K562 (cell line): ENCODE measurements at regions not wholly inside any gene's neighbourhood (a gene's known extent, or its start where the extent isn't known, plus 50 kb on each side); places are given as distances from the start of the nearest gene placed in this dataset.
A peak's percentile ranks its signal among the peaks of the same experiment; 100 is the strongest.

Experiments
- ATAC-seq: fragments of 200-7000 bp; cut with Tn5 transposase; 3 replicates; pipeline ENCODE4 v1.9.1; 2020; ENCODE audit warnings: moderate library complexity
- BruUV-seq: library from RNA; stranded (reverse); fragments of 400-500 nt; replicated peaks from 2 replicates; lab custom pipeline; 2021; lab: Mats Ljungman, UMichigan
- CTCF ChIA-PET: fragments of 300-600 bp; formaldehyde crosslinking; extraction: SDS; loops from one replicate; lab custom pipeline; 2021; ENCODE audit warnings: low intra/inter-chr PET ratio; lab: Yijun Ruan, JAX
- POLR2A ChIA-PET: fragments of 300-600, 350-650 bp; sonication (Branson Sonifier 250); formaldehyde crosslinking; extraction: SDS; loops from one replicate; lab custom pipeline; 2021; ENCODE audit warnings: antibody characterized with exemption, inconsistent platforms; lab: Yijun Ruan, JAX
- DNase-seq, 4 experiments: peaks; one replicate each; pipeline versions ENCODE4 v3.0.0 to v3.0.0-alpha.2; 2011 to 2018; ENCODE audit warnings: low spot score in 3 of 4, mixed read lengths in 3 of 4; ENCODE audit errors: extremely low read depth in 1 of 4
- FAIRE-seq: peaks from 2 replicates; lab custom pipeline; 2011; peaks lifted over from hg19 to GRCh38; lab: Jason Lieb, UNC
- H2AFZ ChIP-seq: 2 replicates; pipeline ENCODE4 v1.6.0; 2011; ENCODE audit warnings: low read depth, low read length, control low read depth, inconsistent platforms
- H3K27ac ChIP-seq: fragments of 200-600 bp; 3 replicates; pipeline ENCODE4 v1.8.0; 2011; ENCODE audit warnings: low read depth, mild to moderate bottlenecking, control low read depth, inconsistent platforms, low read length, moderate library complexity, mixed read lengths; ENCODE audit errors: extremely low read depth
- H3K27me3 ChIP-seq, 2 experiments: fragments of 300-600 bp in 1 of 2; 2 replicates in 1 of 2; 3 replicates in 1 of 2; pipeline versions ENCODE4 v1.6.0 to v1.8.0; 2011; ENCODE audit warnings: inconsistent platforms in 2 of 2, low read length in 2 of 2, mild to moderate bottlenecking in 1 of 2, mixed read lengths in 1 of 2, moderate library complexity in 1 of 2; ENCODE audit not compliant: control insufficient read depth in 2 of 2, insufficient read depth in 2 of 2
- H3K36me3 ChIP-seq: fragments of 300-600 bp; 3 replicates; pipeline ENCODE4 v1.8.0; 2011; ENCODE audit warnings: mild to moderate bottlenecking, low read length, inconsistent platforms; ENCODE audit not compliant: control insufficient read depth, insufficient read depth
- H3K4me1 ChIP-seq, 2 experiments: fragments of 200-600 bp in 1 of 2; replicated peaks in 1 of 2; 2 replicates in 1 of 2; 3 replicates in 1 of 2; pipeline versions ENCODE4 v1.5.1 to v1.8.0; 2011; ENCODE audit warnings: inconsistent platforms in 2 of 2, low read length in 2 of 2, mild to moderate bottlenecking in 1 of 2, mixed read lengths in 1 of 2, moderate library complexity in 1 of 2; ENCODE audit not compliant: control insufficient read depth in 2 of 2, insufficient read depth in 2 of 2
- H3K4me2 ChIP-seq: 2 replicates; pipeline ENCODE4 v1.6.1; 2011; ENCODE audit warnings: low read length, control low read depth, inconsistent platforms, mixed read lengths; ENCODE audit not compliant: insufficient read depth
- H3K4me3 ChIP-seq: fragments of 200-600 bp; sonication (generic), shearing (Covaris generic); 2 replicates; pipeline ENCODE4 v1.5.1; 2016; ENCODE audit warnings: control low read depth, inconsistent platforms
- H3K79me2 ChIP-seq: fragments of 200-600 bp; 3 replicates; pipeline ENCODE4 v1.8.0; 2011; ENCODE audit warnings: low read length, inconsistent platforms; ENCODE audit not compliant: control insufficient read depth, insufficient read depth
- H3K9ac ChIP-seq, 2 experiments: 2 replicates each; pipeline versions ENCODE4 v1.6.0 to v1.6.1; 2011; ENCODE audit warnings: low read depth in 2 of 2, low read length in 2 of 2, control low read depth in 1 of 2, inconsistent platforms in 1 of 2, mild to moderate bottlenecking in 1 of 2, mixed read lengths in 1 of 2; ENCODE audit not compliant: insufficient read depth in 1 of 2
- H3K9me1 ChIP-seq: one replicate; pipeline ENCODE4 v1.6.0; 2011; ENCODE audit warnings: inconsistent platforms, mild to moderate bottlenecking, low read length, moderate library complexity; ENCODE audit not compliant: control insufficient read depth, insufficient read depth
- H3K9me3 ChIP-seq: replicated peaks from 2 replicates; pipeline ENCODE4 v1.5.1; 2011; ENCODE audit warnings: low read depth, low read length, inconsistent platforms; ENCODE audit not compliant: control insufficient read depth, insufficient read depth
- H4K20me1 ChIP-seq: replicated peaks from 2 replicates; pipeline ENCODE4 v1.6.1; 2011; ENCODE audit warnings: low read length, inconsistent platforms, mixed read lengths; ENCODE audit not compliant: control insufficient read depth, insufficient read depth
- ARID1B ChIP-seq: fragments of 450-650 bp; IDR thresholded peaks from 2 replicates; pipeline ENCODE4 v1.6.1; 2016; ENCODE audit warnings: antibody characterized with exemption, mild to moderate bottlenecking, inconsistent platforms
- CBFA2T3 ChIP-seq: fragments of 450-650 bp; IDR thresholded peaks from 2 replicates; pipeline ENCODE4 v1.6.1; 2017
- CCNT2 ChIP-seq: IDR thresholded peaks from 2 replicates; pipeline ENCODE4 v1.6.1; 2011; ENCODE audit warnings: borderline replicate concordance, low read depth, mild to moderate bottlenecking, moderate library complexity, mixed read lengths, low read length; ENCODE audit not compliant: insufficient read length; ENCODE audit errors: extremely low read depth
- ERF ChIP-seq: fragments of 450-650 bp; formaldehyde crosslinking; IDR thresholded peaks from 2 replicates; pipeline ENCODE4 v1.4.0; 2020; ENCODE audit warnings: mild to moderate bottlenecking, mixed read lengths
- MAX ChIP-seq: sonication (generic); formaldehyde crosslinking; IDR thresholded peaks from 2 replicates; pipeline ENCODE4 v1.9.0; 2022; ENCODE audit warnings: mild to moderate bottlenecking, missing genetic modification reagents
- MTA3 ChIP-seq: fragments of 450-650 bp; formaldehyde crosslinking; IDR thresholded peaks from 2 replicates; pipeline ENCODE4 v1.6.1; 2017; ENCODE audit warnings: mild to moderate bottlenecking, borderline replicate concordance
- RBM14 ChIP-seq: fragments of 200-400 bp; formaldehyde crosslinking; IDR thresholded peaks from 2 replicates; pipeline ENCODE4 v1.6.1; 2018; ENCODE audit warnings: low read depth, mild to moderate bottlenecking, low read length, moderate library complexity, borderline replicate concordance; ENCODE audit not compliant: insufficient read depth
- SAP30 ChIP-seq: fragments of 200-600 bp; sonication (generic); IDR thresholded peaks from 2 replicates; pipeline ENCODE4 v1.6.1; 2012; ENCODE audit warnings: borderline replicate concordance, low read depth, mild to moderate bottlenecking, moderate library complexity, low read length, control low read depth, inconsistent platforms; ENCODE audit not compliant: insufficient read depth, poor library complexity, severe bottlenecking
- TOE1 ChIP-seq, 2 experiments: fragments of 450-650 bp in 1 of 2; sonication (generic) in 1 of 2; formaldehyde crosslinking in 1 of 2; IDR thresholded peaks; 2 replicates each; pipeline versions ENCODE4 v1.7.1 to v1.8.0; 2016 to 2022; ENCODE audit warnings: borderline replicate concordance in 2 of 2, mild to moderate bottlenecking in 2 of 2, antibody characterized with exemption in 1 of 2, inconsistent platforms in 1 of 2, low read depth in 1 of 2, missing genetic modification reagents in 1 of 2, moderate library complexity in 1 of 2
- TRIM24 ChIP-seq, 2 experiments: fragments of 450-650 bp; IDR thresholded peaks; 2 replicates each; pipeline ENCODE4 v1.6.1; 2016
- WHSC1 ChIP-seq: IDR thresholded peaks from one replicate; pipeline ENCODE4 v1.6.1; 2012; ENCODE audit warnings: low read length, control low read depth, inconsistent platforms
- ZNF232 ChIP-seq: sonication (generic); formaldehyde crosslinking; IDR thresholded peaks from 2 replicates; pipeline ENCODE4 v1.8.0; 2022; ENCODE audit warnings: mild to moderate bottlenecking, missing genetic modification reagents
- ZNF311 ChIP-seq: fragments of 250-450 bp; sonication (Bioruptor Pico); IDR thresholded peaks from 2 replicates; pipeline ENCODE4 v1.4.0; 2020; ENCODE audit warnings: mild to moderate bottlenecking, moderate library complexity
- ZNF316 ChIP-seq: fragments of 450-650 bp; IDR thresholded peaks from 2 replicates; pipeline ENCODE4 v1.6.1; 2016
- ZNF444 ChIP-seq: fragments of 250-450 bp; sonication (Bioruptor Pico); IDR thresholded peaks from 2 replicates; pipeline ENCODE4 v1.4.0; 2020; ENCODE audit warnings: mild to moderate bottlenecking, moderate library complexity
- ZNF695 ChIP-seq: fragments of 450-650 bp; formaldehyde crosslinking; IDR thresholded peaks from 2 replicates; pipeline ENCODE4 v1.4.0; 2020; ENCODE audit warnings: mild to moderate bottlenecking, moderate library complexity
- ZNF696 ChIP-seq: fragments of 250-450 bp; sonication (Bioruptor Pico); conservative IDR thresholded peaks from 2 replicates; pipeline ENCODE4 v1.4.0; 2020; ENCODE audit warnings: mild to moderate bottlenecking, moderate library complexity
- WGBS: fragments of 100-300 bp; shearing (Covaris generic); methylation state at CpG from one replicate; pipeline ENCODE4 v1.1.6; 2016; ENCODE audit warnings: low coverage, mixed read lengths; ENCODE audit not compliant: insufficient coverage; ENCODE audit errors: missing lambda C conversion rate; 5-methylcytosine and 5-hydroxymethylcytosine counted together
- in situ Hi-C: fragments of 300-500 bp; cut with MboI; formaldehyde crosslinking; loops from 4 replicates; pipeline ENCODE4 v1.15.0; 2018; ENCODE audit warnings: inconsistent platforms, mixed read lengths
- intact Hi-C: fragments of 100-400 bp; cut with micrococcal nuclease; formaldehyde crosslinking; loops from 2 replicates; pipeline ENCODE4 v1.14.2; 2022

GRCh38 chr7:9921326-9921725 is 1052.3 kb upstream of the PHF14 start:
- H3K9me3 ChIP-seq = 0 out of 2 replicates have a peak, but pooled peaks cover under 1% of the 10 kb centered on the region
- H3K4me2 ChIP-seq = no peak overlapping the region
- TF ChIP-seq ZNF444 (CRISPR knock-in tag) = no peak
- TF ChIP-seq SAP30 = no peak
- H3K4me1 ChIP-seq = no peaks in the 10 kb centered on the region
- no peaks in the 10 kb centered on the region for H3K79me2 ChIP-seq
- H3K9ac ChIP-seq = no peak overlapping the region
- H3K4me3 ChIP-seq = no peak overlapping the region
- ATAC-seq (no peak), DNase-seq (no peak), FAIRE-seq (no peak)
- 6% methylated on average over 3 of the region's 3 CpGs for WGBS
- intact Hi-C loops (no loop called here), in situ Hi-C loops (no loop called here)
- H2AFZ ChIP-seq = no peak overlapping the region
- POLR2A ChIA-PET = no interaction called here
- no TSS peak for BruUV-seq
- H3K27me3 ChIP-seq = no peaks in the 10 kb centered on the region
- CTCF ChIA-PET = no interaction called here
- H4K20me1 ChIP-seq = no peaks in the 10 kb centered on the region
- H3K27ac ChIP-seq = no peak overlapping the region
- H3K36me3 ChIP-seq = no peaks in the 10 kb centered on the region
- no peaks in the 10 kb centered on the region for H3K9me1 ChIP-seq

- no peaks in the 10 kb centered on the region for H3K36me3 ChIP-seq
- H3K9me1 ChIP-seq = no peaks in the 10 kb centered on the region
- peak in 1 of 4 experiments; percentile 1 for DNase-seq
- no peak overlapping the region for H2AFZ ChIP-seq
- no peaks in the 10 kb centered on the region for H3K27me3 ChIP-seq
- POLR2A ChIA-PET = no interaction called here
- intact Hi-C loops (no loop called here), in situ Hi-C loops (no loop called here)
- H3K4me3 ChIP-seq = no peak overlapping the region
- no peak overlapping the region for H3K9ac ChIP-seq
- CTCF ChIA-PET = no interaction called here
- 0% methylated on average over 2 of the region's 2 CpGs for WGBS
- no peaks in the 10 kb centered on the region for H3K4me1 ChIP-seq
- no peaks in the 10 kb centered on the region for H4K20me1 ChIP-seq
- no TSS peak for BruUV-seq
- H3K79me2 ChIP-seq = no peaks in the 10 kb centered on the region
- no peaks in the 10 kb centered on the region; the same call in 1 of the 2 replicates for H3K9me3 ChIP-seq
- no peak for ATAC-seq
- H3K27ac ChIP-seq = no peak overlapping the region
- H3K4me2 ChIP-seq = no peak overlapping the region
- FAIRE-seq = no peak
- TF ChIP-seq RBM14 (no peak), MAX (CRISPR knock-in tag) (no peak), ZNF696 (CRISPR knock-in tag) (no peak), CCNT2 (no peak), ZNF695 (CRISPR knock-in tag) (no peak), WHSC1 (no peak), ERF (CRISPR knock-in tag) (no peak), TOE1 (IDR thresholded peaks at IDR 0.05; ENCODE audit: borderline replicate concordance) (no peak), TOE1 (CRISPR knock-in tag; IDR thresholded peaks at IDR 0.05; ENCODE audit: borderline replicate concordance, low read depth) (no peak), TRIM24 (IDR thresholded peaks at IDR 0.05) (no peak), ZNF232 (CRISPR knock-in tag) (no peak), CBFA2T3 (peak; percentile 43), ZNF316 (peak; percentile 57; the same call in 1 of the 2 replicates), ZNF311 (CRISPR knock-in tag) (no peak), MTA3 (no peak), ARID1B (no peak)
These were observed 1035.6 kb upstream of the PHF14 start for GRCh38 chr7:9937944-9938631.
